Suprapubic skin (tissue), 4 donors: ENCODE measurements at regions not wholly inside any gene's neighbourhood (a gene's known extent, or its start where the extent isn't known, plus 50 kb on each side); places are given as distances from the start of the nearest gene placed in this dataset.
"Not testable (repeated sequence)": the region's sequence is repeated elsewhere in the genome, so short reads cannot be mapped to it uniquely, and the experiment has no call there.

Source experiments
- DNase-seq, 2 donors: peaks; one replicate each; pipeline ENCODE4 v3.0.0-alpha.2; 2019; ENCODE audit warnings: low spot score in 2 of 2
- H3K27ac ChIP-seq: fragments of 200-600 bp; sonication (generic); one replicate; pipeline ENCODE4 v1.5.1; 2019
- H3K27me3 ChIP-seq: fragments of 200-600 bp; sonication (generic); one replicate; pipeline ENCODE4 v1.5.1; 2019
- H3K36me3 ChIP-seq: fragments of 200-600 bp; sonication (generic); one replicate; pipeline ENCODE4 v1.5.1; 2019
- H3K4me1 ChIP-seq: fragments of 200-600 bp; sonication (generic); one replicate; pipeline ENCODE4 v1.5.1; 2019
- H3K4me3 ChIP-seq: fragments of 200-600 bp; sonication (generic); one replicate; pipeline ENCODE4 v1.5.1; 2019; ENCODE audit warnings: mild to moderate bottlenecking
- H3K9me3 ChIP-seq: fragments of 200-600 bp; sonication (generic); one replicate; pipeline ENCODE4 v1.5.1; 2019
- EP300 ChIP-seq: sonication (generic); formaldehyde crosslinking; IDR thresholded peaks from one replicate; pipeline ENCODE4 v1.6.1; 2017; ENCODE audit warnings: antibody characterized with exemption
- POLR2A ChIP-seq, 2 donors: fragments of 450-650 bp; IDR thresholded peaks; one replicate each; pipeline ENCODE4 v1.6.1; 2017; ENCODE audit warnings: antibody characterized with exemption in 2 of 2, mild to moderate bottlenecking in 2 of 2, moderate library complexity in 2 of 2
- POLR2AphosphoS5 ChIP-seq, 3 donors: sonication (generic); formaldehyde crosslinking; IDR thresholded peaks; one replicate each; pipeline ENCODE4 v1.6.1; 2017; ENCODE audit warnings: antibody characterized with exemption in 3 of 3
- WGBS: methylation state at CpG from one replicate; pipeline ENCODE4 v1.1.5; 2018; 5-methylcytosine and 5-hydroxymethylcytosine counted together
- TF ChIP-seq, protein P1 (sequence below), 2 donors: fragments of 200-600 bp in 1 of 2; fragments of 450-650 bp in 1 of 2; sonication (generic) in 1 of 2; IDR thresholded peaks; one replicate each; pipeline ENCODE4 v1.5.1; 2016 to 2019; ENCODE audit warnings: antibody characterized with exemption in 2 of 2, mild to moderate bottlenecking in 1 of 2, moderate library complexity in 1 of 2

DNA sequence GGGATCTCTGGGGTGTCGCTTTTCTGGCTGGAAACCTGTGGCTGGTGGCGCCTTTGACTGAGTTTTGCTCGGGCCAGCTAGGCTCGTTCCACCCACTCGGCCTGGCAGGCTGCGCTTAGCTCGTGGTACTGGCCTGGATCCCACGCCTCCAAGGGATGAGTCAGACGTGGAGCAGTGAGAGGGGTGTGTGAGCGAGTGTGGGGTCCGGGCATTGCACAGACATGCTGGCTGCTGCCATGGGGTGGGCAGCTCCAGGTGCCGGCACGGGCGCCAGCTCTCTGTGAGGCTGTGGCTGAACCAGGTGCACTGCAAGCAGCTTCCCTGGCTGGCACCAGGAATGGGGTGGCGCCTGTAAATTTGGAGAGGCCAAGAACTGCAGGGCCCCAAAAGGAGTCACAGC, 63.1 kb upstream of the CACNA2D1 start:
- no peaks in the 10 kb centered on the region for H3K36me3 ChIP-seq
- WGBS, result 47% methylated on average over 8 of the region's 15 CpGs
- no peaks in the 10 kb centered on the region for H3K27me3 ChIP-seq
- DNase-seq, result no peak
- peaks cover 18% of the 10 kb centered on the region for H3K4me1 ChIP-seq
- H3K27ac ChIP-seq, result peak overlapping the region; percentile 45
- no peak for TF ChIP-seq EP300
- TF ChIP-seq, protein P1, sequence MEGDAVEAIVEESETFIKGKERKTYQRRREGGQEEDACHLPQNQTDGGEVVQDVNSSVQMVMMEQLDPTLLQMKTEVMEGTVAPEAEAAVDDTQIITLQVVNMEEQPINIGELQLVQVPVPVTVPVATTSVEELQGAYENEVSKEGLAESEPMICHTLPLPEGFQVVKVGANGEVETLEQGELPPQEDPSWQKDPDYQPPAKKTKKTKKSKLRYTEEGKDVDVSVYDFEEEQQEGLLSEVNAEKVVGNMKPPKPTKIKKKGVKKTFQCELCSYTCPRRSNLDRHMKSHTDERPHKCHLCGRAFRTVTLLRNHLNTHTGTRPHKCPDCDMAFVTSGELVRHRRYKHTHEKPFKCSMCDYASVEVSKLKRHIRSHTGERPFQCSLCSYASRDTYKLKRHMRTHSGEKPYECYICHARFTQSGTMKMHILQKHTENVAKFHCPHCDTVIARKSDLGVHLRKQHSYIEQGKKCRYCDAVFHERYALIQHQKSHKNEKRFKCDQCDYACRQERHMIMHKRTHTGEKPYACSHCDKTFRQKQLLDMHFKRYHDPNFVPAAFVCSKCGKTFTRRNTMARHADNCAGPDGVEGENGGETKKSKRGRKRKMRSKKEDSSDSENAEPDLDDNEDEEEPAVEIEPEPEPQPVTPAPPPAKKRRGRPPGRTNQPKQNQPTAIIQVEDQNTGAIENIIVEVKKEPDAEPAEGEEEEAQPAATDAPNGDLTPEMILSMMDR (IDR thresholded peaks at IDR 0.05), result no peak
- TF ChIP-seq POLR2A (IDR thresholded peaks at IDR 0.05), result no peak
- TF ChIP-seq POLR2AphosphoS5 (IDR thresholded peaks at IDR 0.05), result no peak
- no peaks in the 10 kb centered on the region for H3K9me3 ChIP-seq
- no peak overlapping the region for H3K4me3 ChIP-seq

DNA sequence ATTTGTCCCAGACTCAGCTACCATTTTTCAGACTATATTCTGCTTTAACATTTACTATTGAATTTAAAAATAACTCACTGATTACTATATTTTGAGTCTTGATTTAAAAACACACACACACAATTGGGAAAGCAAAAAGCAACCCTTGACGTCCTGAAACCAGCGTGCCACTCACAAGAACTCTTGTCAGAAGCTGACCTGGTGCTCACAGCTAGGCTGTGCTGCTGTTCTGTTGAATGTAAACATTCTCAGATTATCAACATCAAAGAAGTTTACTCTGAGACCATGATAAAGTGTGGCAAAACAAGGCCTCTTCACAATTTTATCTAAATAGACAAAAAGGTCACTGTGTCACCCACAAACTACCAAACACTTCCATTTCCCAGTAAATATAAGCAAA, 62.6 kb upstream of the CACNA2D1 start:
- TF ChIP-seq, protein P1 (IDR thresholded peaks at IDR 0.05), result no peak
- no peak for TF ChIP-seq EP300
- TF ChIP-seq POLR2AphosphoS5 (IDR thresholded peaks at IDR 0.05), result no peak
- TF ChIP-seq POLR2A (IDR thresholded peaks at IDR 0.05), result no peak
- 57% methylated on average over 2 of the region's 2 CpGs for WGBS
- Histone ChIP-seq H3K4me3 (no peak overlapping the region), H3K9me3 (no peaks in the 10 kb centered on the region), H3K27me3 (no peaks in the 10 kb centered on the region), H3K27ac (no peak overlapping the region), H3K4me1 (peaks cover 18% of the 10 kb centered on the region), H3K36me3 (no peaks in the 10 kb centered on the region)
- DNase-seq, result no peak

DNA sequence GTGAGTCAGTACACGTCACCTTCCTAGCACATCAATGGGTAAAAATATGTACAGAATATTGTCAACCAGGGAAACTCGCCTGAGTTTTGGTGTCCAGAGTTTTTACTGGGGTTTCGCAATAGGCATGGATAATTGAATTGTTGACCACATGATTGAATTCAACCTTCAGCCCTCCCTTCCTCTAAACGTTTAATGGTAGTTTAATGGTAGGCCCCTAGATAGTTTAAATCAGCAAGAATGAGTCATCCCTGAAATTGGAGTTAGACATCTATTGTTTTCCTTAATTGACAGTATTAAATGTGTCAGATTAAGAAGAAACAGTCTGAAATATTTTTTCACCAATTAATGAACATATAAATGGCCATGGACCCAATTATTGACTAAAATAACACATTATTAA, 57.8 kb upstream of the CACNA2D1 start:
- H3K27ac ChIP-seq, result no peak overlapping the region
- H3K27me3 ChIP-seq, result no peaks in the 10 kb centered on the region
- no peak overlapping the region for H3K4me3 ChIP-seq
- no peaks in the 10 kb centered on the region for H3K36me3 ChIP-seq
- peaks cover under 1% of the 10 kb centered on the region for H3K4me1 ChIP-seq
- H3K9me3 ChIP-seq, result no peaks in the 10 kb centered on the region
- WGBS, result 84% methylated on average over 4 of the region's 4 CpGs
- no peak for DNase-seq
- no peak for TF ChIP-seq EP300

DNA sequence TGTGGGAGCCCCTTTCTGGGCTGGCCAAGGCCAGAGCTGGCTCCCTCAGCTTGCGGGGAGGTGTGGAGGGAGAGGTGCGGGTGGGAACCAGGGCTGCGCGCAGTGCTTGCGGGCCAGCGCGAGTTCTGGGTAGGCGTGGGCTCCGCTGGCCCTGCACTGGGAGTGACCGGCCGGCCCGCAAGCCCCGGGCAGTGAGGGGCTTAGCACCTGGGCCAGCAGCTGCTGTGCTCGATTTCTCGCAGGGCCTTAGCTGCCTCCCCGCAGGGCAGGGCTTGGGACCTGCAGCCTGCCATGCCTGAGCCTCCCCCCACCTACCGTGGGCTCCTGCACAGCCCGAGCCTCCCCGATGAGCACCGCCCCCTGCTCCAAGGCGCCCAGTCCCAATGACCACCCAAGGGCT, 56.0 kb upstream of the CACNA2D1 start:
- H3K9me3 ChIP-seq, H3K4me1 ChIP-seq, DNase-seq, H3K36me3 ChIP-seq, H3K4me3 ChIP-seq, H3K27me3 ChIP-seq, H3K27ac ChIP-seq: not testable (repeated sequence)
- WGBS, result 99% methylated on average over 16 of the region's 21 CpGs

DNA sequence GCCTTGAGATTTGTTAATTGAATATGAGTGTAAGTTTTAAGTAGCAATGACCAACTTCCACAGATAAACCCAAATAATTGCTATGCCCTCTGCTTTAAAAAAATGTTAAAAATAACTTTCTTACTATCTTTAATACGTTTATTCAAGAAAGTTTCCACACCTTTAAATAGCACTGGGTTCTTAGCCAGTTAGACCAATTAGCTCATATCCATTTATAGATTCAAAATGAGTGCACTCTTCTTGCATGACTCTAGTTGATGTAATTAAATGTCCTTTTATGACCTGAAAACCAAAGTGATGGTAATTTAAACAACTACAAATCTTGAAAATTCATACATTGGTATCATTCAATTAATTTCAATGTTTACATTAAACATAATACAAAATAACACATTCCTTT, 50.8 kb upstream of the CACNA2D1 start:
- no peak overlapping the region for H3K4me3 ChIP-seq
- no peak for DNase-seq
- TF ChIP-seq EP300 (no peak), POLR2A (IDR thresholded peaks at IDR 0.05) (no peak), POLR2AphosphoS5 (IDR thresholded peaks at IDR 0.05) (no peak)
- TF ChIP-seq, protein P1 (IDR thresholded peaks at IDR 0.05), result no peak
- no peaks in the 10 kb centered on the region for H3K4me1 ChIP-seq
- 25% methylated on average over 1 of the region's 1 CpG for WGBS
- no peaks in the 10 kb centered on the region for H3K9me3 ChIP-seq
- H3K36me3 ChIP-seq, result no peaks in the 10 kb centered on the region
- no peaks in the 10 kb centered on the region for H3K27me3 ChIP-seq
- no peak overlapping the region for H3K27ac ChIP-seq
